ENCODE measurements at regions not wholly inside any gene's neighbourhood (a gene's known extent, or its start where the extent isn't known, plus 50 kb on each side); places are given as distances from the start of the nearest gene placed in this dataset.
"Not testable (repeated sequence)": the region's sequence is repeated elsewhere in the genome, so short reads cannot be mapped to it uniquely, and the experiment has no call there.

- Histone ChIP-seq H3K79me2 (ENCODE audit: low read depth) (no peaks in the 10 kb centered on the region), H3K4me2 (no peak overlapping the region), H3K9ac (no peak overlapping the region), H4K20me1 (ENCODE audit: low read depth) (no peaks in the 10 kb centered on the region), H3F3A (ENCODE audit: low read depth) (no peaks in the 10 kb centered on the region), H2AFZ (replicated peaks) (no peak overlapping the region), H3K4me1 (no peaks in the 10 kb centered on the region), H3K36me3 (no peaks in the 10 kb centered on the region), H3K4me3 (no peak overlapping the region), H3K27ac (no peak overlapping the region), H3K9me3 (ENCODE audit: low read depth) (no peaks in the 10 kb centered on the region), H3K27me3 (no peaks in the 10 kb centered on the region)
- Mint-ChIP-seq H3K36me3 (no peaks in the 10 kb centered on the region), H3K27ac (no peak overlapping the region), H3K9me3 (peaks cover 3% of the 10 kb centered on the region), H3K4me1 (peaks cover 4% of the 10 kb centered on the region), H3K4me3 (no peak overlapping the region), H3K27me3 (ENCODE audit: insufficient read depth, low read depth) (peaks cover 2% of the 10 kb centered on the region)
- DNase-seq (ENCODE audit: low spot score) = no peak
- TF ChIP-seq EZH2 (IDR thresholded peaks at IDR 0.05) = no peak
- TF ChIP-seq CTCF (IDR thresholded peaks at IDR 0.05) = no peak
- TF ChIP-seq EZH2phosphoT487 (IDR thresholded peaks at IDR 0.05) = no peak
These were observed 293.7 kb downstream of the TTC6 start for GRCh38 chr14:37889087-37889486.

- Histone ChIP-seq H3K36me3 (no peaks in the 10 kb centered on the region), H2AFZ (replicated peaks) (no peak overlapping the region), H3K9ac (no peak overlapping the region), H3K4me2 (no peak overlapping the region), H3K27me3 (no peaks in the 10 kb centered on the region), H3K79me2 (ENCODE audit: low read depth) (no peaks in the 10 kb centered on the region), H3K9me3 (ENCODE audit: low read depth) (no peaks in the 10 kb centered on the region), H3F3A (ENCODE audit: low read depth) (no peaks in the 10 kb centered on the region), H3K4me1 (no peaks in the 10 kb centered on the region), H3K27ac (no peak overlapping the region), H3K4me3 (no peak overlapping the region), H4K20me1 (ENCODE audit: low read depth) (no peaks in the 10 kb centered on the region)
- Mint-ChIP-seq H3K4me3 (no peak overlapping the region), H3K27me3 (ENCODE audit: insufficient read depth, low read depth) (peaks cover 2% of the 10 kb centered on the region), H3K9me3 (peaks cover 3% of the 10 kb centered on the region), H3K36me3 (no peaks in the 10 kb centered on the region), H3K4me1 (peaks cover 5% of the 10 kb centered on the region), H3K27ac (no peak overlapping the region)
- TF ChIP-seq CTCF (IDR thresholded peaks at IDR 0.05) = peak; percentile 35
- no peak for TF ChIP-seq EZH2 (IDR thresholded peaks at IDR 0.05)
- no peak for TF ChIP-seq EZH2phosphoT487 (IDR thresholded peaks at IDR 0.05)
- no peak for DNase-seq (ENCODE audit: low spot score)
These were observed 294.7 kb downstream of the TTC6 start for GRCh38 chr14:37890095-37890494.

- not testable (repeated sequence) for H3K4me3 Mint-ChIP-seq; H3F3A ChIP-seq (ENCODE audit: low read depth); H3K9ac ChIP-seq; H3K4me1 Mint-ChIP-seq; H3K36me3 ChIP-seq; H3K9me3 ChIP-seq (ENCODE audit: low read depth); H4K20me1 ChIP-seq (ENCODE audit: low read depth); H3K79me2 ChIP-seq (ENCODE audit: low read depth); H3K4me3 ChIP-seq; H3K27me3 ChIP-seq; H3K27me3 Mint-ChIP-seq (ENCODE audit: insufficient read depth, low read depth); H3K9me3 Mint-ChIP-seq; H3K27ac Mint-ChIP-seq; H2AFZ ChIP-seq (replicated peaks); H3K27ac ChIP-seq; DNase-seq (ENCODE audit: low spot score); H3K4me1 ChIP-seq; H3K4me2 ChIP-seq; H3K36me3 Mint-ChIP-seq
These were observed 296.1 kb downstream of the TTC6 start for GRCh38 chr14:37891500-37891899.

GRCh38 chr14:37894463-37894862, 299.0 kb downstream of the TTC6 start:
- no peak overlapping the region for H3K27ac Mint-ChIP-seq
- H3F3A ChIP-seq (ENCODE audit: low read depth) = no peaks in the 10 kb centered on the region
- H3K9me3 Mint-ChIP-seq = peaks cover 3% of the 10 kb centered on the region
- H3K4me3 Mint-ChIP-seq = no peak overlapping the region
- H3K27me3 ChIP-seq = no peaks in the 10 kb centered on the region
- H3K9ac ChIP-seq = no peak overlapping the region
- H2AFZ ChIP-seq (replicated peaks) = no peak overlapping the region
- no peak overlapping the region for H3K4me2 ChIP-seq
- peaks cover 4% of the 10 kb centered on the region for H3K4me1 ChIP-seq
- H3K79me2 ChIP-seq (ENCODE audit: low read depth) = no peaks in the 10 kb centered on the region
- no peak overlapping the region for H3K27ac ChIP-seq
- no peak overlapping the region for H3K4me3 ChIP-seq
- H3K36me3 ChIP-seq = no peaks in the 10 kb centered on the region
- TF ChIP-seq EZH2phosphoT487 (IDR thresholded peaks at IDR 0.05) (no peak), EZH2 (IDR thresholded peaks at IDR 0.05) (no peak), CTCF (IDR thresholded peaks at IDR 0.05) (no peak)
- DNase-seq (ENCODE audit: low spot score) = no peak
- H3K4me1 Mint-ChIP-seq = peaks cover 4% of the 10 kb centered on the region
- H3K27me3 Mint-ChIP-seq (ENCODE audit: insufficient read depth, low read depth) = peaks cover 2% of the 10 kb centered on the region
- H3K9me3 ChIP-seq (ENCODE audit: low read depth) = no peaks in the 10 kb centered on the region
- H4K20me1 ChIP-seq (ENCODE audit: low read depth) = no peaks in the 10 kb centered on the region
- H3K36me3 Mint-ChIP-seq = no peaks in the 10 kb centered on the region
